ENCODE measurements at regions not wholly inside any gene's neighbourhood (a gene's known extent, or its start where the extent isn't known, plus 50 kb on each side); places are given as distances from the start of the nearest gene placed in this dataset.

- no peak for TF ChIP-seq CTCF (IDR thresholded peaks at IDR 0.05)
- H3K4me1 Mint-ChIP-seq = peaks cover 12% of the 10 kb centered on the region
- peaks cover 39% of the 10 kb centered on the region for H3K9me3 Mint-ChIP-seq
- no peak overlapping the region for H3K27ac Mint-ChIP-seq
- H3K36me3 Mint-ChIP-seq (ENCODE audit: low read depth) = peaks cover 17% of the 10 kb centered on the region
- H3K27me3 Mint-ChIP-seq (ENCODE audit: low read depth, poor library complexity) = peaks cover 4% of the 10 kb centered on the region
- no peak overlapping the region for H3K4me3 Mint-ChIP-seq
- no peak for DNase-seq
Measured at GRCh38 chr16:87108278-87108677, 208.9 kb downstream of the C16orf95 start.

DNA sequence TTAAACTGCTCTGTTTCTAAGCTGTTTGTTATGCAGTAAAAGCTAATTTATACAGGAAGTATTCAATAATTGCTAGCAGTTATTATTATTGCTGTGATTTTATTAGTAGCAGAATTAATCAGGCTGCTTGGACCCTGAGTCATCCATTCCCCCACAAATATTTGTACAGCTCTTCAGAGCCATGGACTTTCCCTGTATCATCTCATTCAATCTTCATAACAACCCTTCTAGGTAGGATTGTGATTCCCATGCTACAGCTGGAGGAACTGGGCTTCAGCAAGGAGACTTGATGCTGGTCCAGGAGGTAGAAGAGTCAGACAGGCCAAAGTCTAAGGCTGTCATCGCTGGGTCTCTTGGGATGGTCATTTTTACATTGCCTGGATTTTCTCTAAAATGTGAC lies 208.3 kb downstream of the C16orf95 start:
- H3K27ac Mint-ChIP-seq = no peak overlapping the region
- H3K9me3 Mint-ChIP-seq = peaks cover 35% of the 10 kb centered on the region

GRCh38 chr16:87114832-87115231 lies 202.4 kb downstream of the C16orf95 start:
- Mint-ChIP-seq H3K4me3 (no peak overlapping the region), H3K9me3 (peaks cover 7% of the 10 kb centered on the region), H3K27me3 (ENCODE audit: low read depth, poor library complexity) (no peaks in the 10 kb centered on the region), H3K27ac (no peak overlapping the region), H3K4me1 (peaks cover 40% of the 10 kb centered on the region), H3K36me3 (ENCODE audit: low read depth) (no peaks in the 10 kb centered on the region)
- no peak for TF ChIP-seq CTCF (IDR thresholded peaks at IDR 0.05)
- no peak for DNase-seq

More for the DNA sequence above, 208.3 kb downstream of the C16orf95 start:
- H3K36me3 Mint-ChIP-seq (ENCODE audit: low read depth) = peaks cover 17% of the 10 kb centered on the region
- peaks cover 18% of the 10 kb centered on the region for H3K4me1 Mint-ChIP-seq
- no peak for DNase-seq
- no peak for TF ChIP-seq CTCF (IDR thresholded peaks at IDR 0.05)
- H3K27me3 Mint-ChIP-seq (ENCODE audit: low read depth, poor library complexity) = peaks cover 4% of the 10 kb centered on the region
- no peak overlapping the region for H3K4me3 Mint-ChIP-seq

DNA sequence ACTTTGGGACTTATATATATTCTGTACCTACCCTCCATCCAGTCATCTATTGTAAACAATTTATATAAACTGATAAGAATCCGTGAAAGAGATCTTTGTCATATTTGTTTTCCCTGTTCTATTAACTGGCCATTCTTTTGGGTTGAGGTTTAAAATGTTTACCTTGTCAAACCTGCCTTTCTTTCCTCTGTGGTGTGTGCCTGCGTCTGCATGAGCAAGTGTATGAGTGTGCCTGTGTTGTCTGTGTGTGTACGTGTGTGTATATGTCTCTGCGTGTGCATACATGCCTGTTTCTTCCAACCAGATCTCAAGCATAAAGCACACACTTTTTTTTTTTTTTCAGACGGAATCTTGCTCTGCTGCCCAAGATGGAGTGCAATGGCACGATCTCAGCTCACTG lies 201.5 kb downstream of the C16orf95 start:
- Mint-ChIP-seq H3K27me3 (ENCODE audit: low read depth, poor library complexity) (no peaks in the 10 kb centered on the region), H3K36me3 (ENCODE audit: low read depth) (no peaks in the 10 kb centered on the region), H3K27ac (no peak overlapping the region), H3K4me1 (peaks cover 43% of the 10 kb centered on the region), H3K4me3 (no peak overlapping the region), H3K9me3 (peaks cover 8% of the 10 kb centered on the region)
- no peak for TF ChIP-seq CTCF (IDR thresholded peaks at IDR 0.05)
- no peak for DNase-seq

- Mint-ChIP-seq H3K36me3 (ENCODE audit: low read depth) (no peaks in the 10 kb centered on the region), H3K27me3 (ENCODE audit: low read depth, poor library complexity) (no peaks in the 10 kb centered on the region), H3K4me3 (no peak overlapping the region), H3K9me3 (peaks cover 6% of the 10 kb centered on the region), H3K27ac (peak overlapping the region; percentile 83), H3K4me1 (peaks cover 50% of the 10 kb centered on the region)
- no peak for DNase-seq
- TF ChIP-seq CTCF (IDR thresholded peaks at IDR 0.05) = no peak
Measured at GRCh38 chr16:87117936-87118335, 199.3 kb downstream of the C16orf95 start.

GRCh38 chr16:87119168-87119567 lies 198.0 kb downstream of the C16orf95 start:
- Mint-ChIP-seq H3K27me3 (ENCODE audit: low read depth, poor library complexity) (no peaks in the 10 kb centered on the region), H3K36me3 (ENCODE audit: low read depth) (no peaks in the 10 kb centered on the region), H3K9me3 (peaks cover 13% of the 10 kb centered on the region), H3K4me1 (peaks cover 42% of the 10 kb centered on the region), H3K4me3 (no peak overlapping the region), H3K27ac (no peak overlapping the region)
- DNase-seq = no peak
- no peak for TF ChIP-seq CTCF (IDR thresholded peaks at IDR 0.05)

Data from nephron progenitor cell (in vitro differentiated cells).